HFFc6 (cell line): ENCODE measurements at regions not wholly inside any gene's neighbourhood (a gene's known extent, or its start where the extent isn't known, plus 50 kb on each side); places are given as distances from the start of the nearest gene placed in this dataset.

Source experiments
- DNase-seq: peaks from one replicate; pipeline ENCODE4 v3.0.0-alpha.2; 2018
- H3K27ac Mint-ChIP-seq: 2 replicates; pipeline ENCODE4 v1.8.0; 2020; ENCODE audit warnings: mild to moderate bottlenecking, mixed read lengths
- H3K27me3 Mint-ChIP-seq: 2 replicates; pipeline ENCODE4 v1.8.0; 2021; ENCODE audit warnings: mild to moderate bottlenecking, moderate library complexity, mixed read lengths; ENCODE audit not compliant: insufficient read depth
- H3K36me3 Mint-ChIP-seq: 2 replicates; pipeline ENCODE4 v1.8.0; 2021; ENCODE audit warnings: low read depth, mixed read lengths
- H3K4me1 Mint-ChIP-seq: 2 replicates; pipeline ENCODE4 v1.8.0; 2020; ENCODE audit warnings: low read depth, mixed read lengths
- H3K4me3 Mint-ChIP-seq: 2 replicates; pipeline ENCODE4 v1.8.0; 2020; ENCODE audit warnings: mild to moderate bottlenecking, moderate library complexity, mixed read lengths
- H3K9me3 Mint-ChIP-seq: 2 replicates; pipeline ENCODE4 v1.8.0; 2020; ENCODE audit warnings: mild to moderate bottlenecking, mixed read lengths
- TF ChIP-seq, protein P1 (sequence below): fragments of 200-600 bp; sonication (generic); IDR thresholded peaks from 2 replicates; pipeline ENCODE4 v1.5.0; 2021; ENCODE audit warnings: antibody characterized with exemption, mild to moderate bottlenecking

DNA sequence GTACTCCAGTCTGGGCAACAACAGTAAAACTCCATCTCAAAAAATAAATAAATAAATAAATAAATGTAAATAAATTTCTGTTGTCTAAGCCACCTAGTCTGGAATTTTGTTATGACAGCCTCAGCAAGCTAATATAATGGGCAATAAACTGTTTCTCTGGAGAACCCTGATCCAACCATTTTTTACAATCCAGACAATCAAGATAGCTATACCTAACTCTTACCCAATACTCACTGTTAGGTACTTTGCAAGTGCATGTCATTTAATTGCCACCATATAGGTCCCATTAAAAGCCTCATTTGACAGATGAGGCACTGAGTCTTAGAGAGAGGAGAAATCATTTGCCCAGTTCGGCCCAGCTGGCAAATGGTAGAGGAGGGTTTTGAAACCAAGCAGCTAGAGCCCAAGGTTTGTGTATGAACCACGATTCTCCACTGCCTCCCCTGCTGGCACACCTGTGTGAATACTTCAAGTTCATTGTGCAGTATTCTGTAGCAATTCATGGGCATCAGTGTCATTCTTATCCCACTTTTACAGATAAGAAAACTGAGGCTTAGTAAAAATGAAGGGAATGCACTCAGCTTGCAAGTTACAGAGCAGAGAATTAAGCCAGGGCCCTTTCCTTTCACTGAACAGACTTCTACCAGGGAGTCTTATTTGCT lies 107.0 kb upstream of the UBE2E1 start:
- Mint-ChIP-seq H3K36me3 (no peaks in the 10 kb centered on the region), H3K27ac (no peak overlapping the region), H3K9me3 (no peaks in the 10 kb centered on the region), H3K4me1 (peaks cover 11% of the 10 kb centered on the region), H3K27me3 (peaks cover 2% of the 10 kb centered on the region), H3K4me3 (no peak overlapping the region)
- TF ChIP-seq, protein P1, sequence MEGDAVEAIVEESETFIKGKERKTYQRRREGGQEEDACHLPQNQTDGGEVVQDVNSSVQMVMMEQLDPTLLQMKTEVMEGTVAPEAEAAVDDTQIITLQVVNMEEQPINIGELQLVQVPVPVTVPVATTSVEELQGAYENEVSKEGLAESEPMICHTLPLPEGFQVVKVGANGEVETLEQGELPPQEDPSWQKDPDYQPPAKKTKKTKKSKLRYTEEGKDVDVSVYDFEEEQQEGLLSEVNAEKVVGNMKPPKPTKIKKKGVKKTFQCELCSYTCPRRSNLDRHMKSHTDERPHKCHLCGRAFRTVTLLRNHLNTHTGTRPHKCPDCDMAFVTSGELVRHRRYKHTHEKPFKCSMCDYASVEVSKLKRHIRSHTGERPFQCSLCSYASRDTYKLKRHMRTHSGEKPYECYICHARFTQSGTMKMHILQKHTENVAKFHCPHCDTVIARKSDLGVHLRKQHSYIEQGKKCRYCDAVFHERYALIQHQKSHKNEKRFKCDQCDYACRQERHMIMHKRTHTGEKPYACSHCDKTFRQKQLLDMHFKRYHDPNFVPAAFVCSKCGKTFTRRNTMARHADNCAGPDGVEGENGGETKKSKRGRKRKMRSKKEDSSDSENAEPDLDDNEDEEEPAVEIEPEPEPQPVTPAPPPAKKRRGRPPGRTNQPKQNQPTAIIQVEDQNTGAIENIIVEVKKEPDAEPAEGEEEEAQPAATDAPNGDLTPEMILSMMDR: no peak
- DNase-seq: no peak

DNA sequence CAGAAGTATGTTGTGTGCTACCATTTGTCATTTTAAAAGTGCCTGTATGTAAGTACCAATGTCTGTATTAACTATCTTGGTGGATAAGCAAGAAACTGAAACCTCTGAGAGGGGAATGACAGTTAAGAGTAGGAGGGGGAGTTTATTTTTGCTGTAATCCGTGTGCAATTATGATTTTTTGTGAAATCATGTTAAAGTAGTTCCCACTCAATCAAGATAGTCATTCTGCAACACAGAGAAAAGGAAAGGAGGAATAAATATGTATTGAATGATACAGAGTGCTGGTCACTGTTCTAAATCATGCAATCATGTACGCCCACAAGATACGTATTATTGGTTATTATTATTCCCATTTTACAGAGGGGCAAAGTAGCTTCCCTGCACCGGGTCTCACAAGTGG lies 105.1 kb upstream of the UBE2E1 start:
- no peak overlapping the region for H3K4me3 Mint-ChIP-seq
- no peaks in the 10 kb centered on the region for H3K36me3 Mint-ChIP-seq
- H3K9me3 Mint-ChIP-seq: no peaks in the 10 kb centered on the region
- peaks cover 11% of the 10 kb centered on the region for H3K4me1 Mint-ChIP-seq
- H3K27me3 Mint-ChIP-seq: no peaks in the 10 kb centered on the region
- no peak for DNase-seq
- TF ChIP-seq, protein P1: no peak
- H3K27ac Mint-ChIP-seq: no peak overlapping the region

DNA sequence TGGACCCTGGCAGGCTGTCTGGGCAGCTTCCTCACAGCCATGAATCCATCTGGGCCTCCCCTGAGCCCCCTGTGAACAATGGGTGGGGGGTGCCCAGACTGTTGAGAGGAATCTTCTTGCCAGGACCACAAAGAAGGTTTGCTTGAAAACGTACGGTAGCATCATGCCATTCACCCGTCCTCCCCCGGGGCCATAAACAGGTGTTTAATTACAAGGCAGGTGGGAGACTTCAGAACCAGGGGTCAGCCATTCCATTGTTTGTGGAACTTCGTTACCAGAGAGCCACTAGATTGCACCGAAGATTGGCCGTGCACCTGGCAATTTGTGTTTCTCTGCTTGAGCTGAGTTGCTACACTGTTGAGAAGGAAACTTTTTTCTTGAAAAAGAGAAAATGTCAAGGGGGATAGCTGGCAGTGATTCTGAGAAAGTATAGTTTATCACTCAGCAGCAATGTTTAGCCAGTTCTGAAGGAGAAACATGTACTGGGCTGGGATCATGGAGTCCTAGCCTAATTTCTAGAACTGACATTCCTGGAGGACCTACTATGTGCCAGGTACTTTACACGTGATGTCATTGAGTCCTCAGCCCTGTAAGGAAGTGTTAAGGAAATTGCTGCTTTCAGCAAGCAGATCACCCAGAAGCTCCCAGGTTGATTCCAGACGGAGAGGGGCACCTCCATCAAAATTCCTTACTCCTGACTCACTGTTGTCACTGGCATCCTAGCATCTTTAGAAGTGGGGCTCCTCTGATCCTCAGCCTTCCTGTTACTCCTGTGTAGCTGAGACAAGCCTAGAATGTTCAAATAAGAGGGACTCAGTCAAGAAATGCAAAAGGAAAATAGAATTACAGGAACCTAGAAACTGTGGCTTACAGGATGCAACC lies 103.8 kb upstream of the UBE2E1 start:
- Mint-ChIP-seq H3K27ac (no peak overlapping the region), H3K9me3 (no peaks in the 10 kb centered on the region), H3K36me3 (no peaks in the 10 kb centered on the region), H3K4me1 (peaks cover 17% of the 10 kb centered on the region), H3K27me3 (no peaks in the 10 kb centered on the region), H3K4me3 (no peak overlapping the region)
- TF ChIP-seq, protein P1: no peak
- no peak for DNase-seq

DNA sequence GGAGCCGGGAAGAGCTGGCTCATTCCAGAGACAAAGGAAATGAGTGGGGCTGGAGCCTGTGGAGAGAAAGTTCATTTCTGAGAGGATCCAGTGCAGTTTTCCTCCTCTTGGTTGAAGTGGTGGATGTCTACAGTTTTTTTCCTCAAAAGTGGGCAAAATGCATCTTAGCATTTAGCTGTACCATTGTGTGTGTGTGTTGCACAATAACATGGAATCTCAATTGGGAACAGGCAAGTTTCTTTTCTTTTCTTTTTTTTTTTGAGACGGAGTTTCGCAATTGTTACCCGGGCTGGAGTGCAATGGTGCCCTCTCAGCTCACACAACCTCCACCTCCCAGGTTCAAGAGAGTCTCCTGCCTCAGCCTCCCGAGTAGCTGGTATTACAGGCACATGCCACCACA lies 101.5 kb upstream of the UBE2E1 start:
- peaks cover 17% of the 10 kb centered on the region for H3K4me1 Mint-ChIP-seq
- no peak overlapping the region for H3K4me3 Mint-ChIP-seq
- TF ChIP-seq, protein P1: no peak
- H3K27me3 Mint-ChIP-seq: no peaks in the 10 kb centered on the region
- H3K9me3 Mint-ChIP-seq: no peaks in the 10 kb centered on the region
- H3K36me3 Mint-ChIP-seq: no peaks in the 10 kb centered on the region
- no peak overlapping the region for H3K27ac Mint-ChIP-seq
- DNase-seq: no peak

DNA sequence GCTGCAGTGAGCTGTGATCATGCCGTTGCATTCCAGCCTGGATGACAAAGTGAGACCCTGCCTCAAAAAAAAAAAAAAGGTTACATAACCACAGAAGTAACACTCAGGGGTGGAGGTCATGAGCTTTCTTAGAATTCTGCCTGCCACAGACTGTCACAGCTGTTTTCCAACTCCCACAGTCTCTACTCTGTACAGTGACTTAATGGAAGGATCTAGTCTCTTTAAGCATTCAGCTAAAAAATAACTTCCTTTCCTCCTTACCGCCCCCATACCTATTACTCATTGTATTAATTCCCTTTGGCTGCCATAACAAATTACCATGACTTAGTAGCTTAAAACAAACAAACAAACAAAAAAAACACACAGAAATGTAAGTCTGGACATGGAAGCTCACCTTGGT lies 99.6 kb upstream of the UBE2E1 start:
- Mint-ChIP-seq H3K27me3 (no peaks in the 10 kb centered on the region), H3K36me3 (no peaks in the 10 kb centered on the region), H3K9me3 (no peaks in the 10 kb centered on the region), H3K27ac (no peak overlapping the region), H3K4me1 (peaks cover 17% of the 10 kb centered on the region), H3K4me3 (no peak overlapping the region)
- no peak for DNase-seq
- TF ChIP-seq, protein P1: no peak
